GM12878 (cell line): ENCODE measurements at regions not wholly inside any gene's neighbourhood (a gene's known extent, or its start where the extent isn't known, plus 50 kb on each side); places are given as distances from the start of the nearest gene placed in this dataset.

Experiments used
- ATAC-seq: fragments of 200-7000 bp; cut with Tn5 transposase; 3 replicates; pipeline ENCODE4 v1.9.1; 2020; ENCODE audit warnings: mild to moderate bottlenecking, moderate library complexity
- BruUV-seq: library from RNA; stranded (reverse); fragments of 400-500 nt; replicated peaks from 2 replicates; lab custom pipeline; 2021; lab: Mats Ljungman, UMichigan
- CTCF ChIA-PET: fragments of 300-600 bp; sonication (Branson Sonifier 250); formaldehyde crosslinking; extraction: SDS; loops from one replicate; lab custom pipeline; 2021; ENCODE audit warnings: inconsistent platforms; lab: Yijun Ruan, JAX
- POLR2A ChIA-PET: fragments of 350-600 bp; formaldehyde crosslinking; extraction: SDS; loops from one replicate; lab custom pipeline; 2021; ENCODE audit warnings: inconsistent platforms; lab: Charles Lee
- RAD21 ChIA-PET: fragments of 300-600 bp; sonication (Branson Sonifier 250); formaldehyde crosslinking; loops from one replicate; lab custom pipeline; 2023; ENCODE audit warnings: antibody characterized with exemption; ENCODE audit not compliant: unreplicated experiment; lab: Charles Lee
- SMC1A ChIA-PET: fragments of 300-600 bp; sonication (Branson Sonifier 250); formaldehyde crosslinking; loops from one replicate; lab custom pipeline; 2023; ENCODE audit not compliant: unreplicated experiment, uncharacterized antibody; lab: Charles Lee
- DNase-seq: peaks from one replicate; pipeline ENCODE4 v3.0.0-alpha.2; 2011; ENCODE audit warnings: low read depth, low spot score
- FAIRE-seq: peaks from 3 replicates; lab custom pipeline; 2011; peaks lifted over from hg19 to GRCh38; lab: Jason Lieb, UNC
- H2AFZ ChIP-seq: 2 replicates; pipeline ENCODE4 v1.6.0; 2011; ENCODE audit warnings: low read depth, low read length, control low read depth; ENCODE audit not compliant: control insufficient read depth
- H3K27ac ChIP-seq: 2 replicates; pipeline ENCODE4 v1.5.1; 2011; ENCODE audit warnings: control low read depth; ENCODE audit not compliant: control insufficient read depth, insufficient read depth
- H3K27me3 ChIP-seq, 2 experiments: replicated peaks in 1 of 2; 2 replicates each; pipeline versions ENCODE4 v1.6.0 to v1.6.1; 2011; ENCODE audit warnings: low read length in 1 of 2; ENCODE audit not compliant: control insufficient read depth in 2 of 2, insufficient read depth in 2 of 2
- H3K36me3 ChIP-seq, 2 experiments: 2 replicates each; pipeline ENCODE4 v1.5.1; 2011; ENCODE audit warnings: low read length in 1 of 2; ENCODE audit not compliant: control insufficient read depth in 2 of 2, insufficient read depth in 2 of 2
- H3K4me1 ChIP-seq: 2 replicates; pipeline ENCODE4 v1.6.1; 2011; ENCODE audit warnings: mild to moderate bottlenecking, low read length, moderate library complexity, mixed read lengths; ENCODE audit not compliant: control insufficient read depth, insufficient read depth
- H3K4me2 ChIP-seq: 2 replicates; pipeline ENCODE4 v1.6.0; 2011; ENCODE audit warnings: control low read depth; ENCODE audit not compliant: control insufficient read depth, insufficient read depth
- H3K4me3 ChIP-seq: fragments of 200-600 bp; sonication (generic); 2 replicates; pipeline ENCODE4 v1.5.1; 2016
- H3K79me2 ChIP-seq: 2 replicates; pipeline ENCODE4 v1.6.0; 2011; ENCODE audit warnings: low read length; ENCODE audit not compliant: control insufficient read depth, insufficient read depth
- H3K9ac ChIP-seq: 2 replicates; pipeline ENCODE4 v1.8.0; 2011; ENCODE audit warnings: low read length, control low read depth, mixed read lengths; ENCODE audit not compliant: control insufficient read depth, insufficient read depth
- H3K9me3 ChIP-seq: replicated peaks from 3 replicates; pipeline ENCODE4 v1.5.1; 2011; ENCODE audit warnings: mild to moderate bottlenecking, low read length; ENCODE audit not compliant: control insufficient read depth, insufficient read depth
- H4K20me1 ChIP-seq: 2 replicates; pipeline ENCODE4 v1.6.0; 2011; ENCODE audit not compliant: control insufficient read depth, insufficient read depth
- BMI1 ChIP-seq: fragments of 450-650 bp; IDR thresholded peaks from 2 replicates; pipeline ENCODE4 v1.6.1; 2016; ENCODE audit warnings: mild to moderate bottlenecking, moderate library complexity, borderline replicate concordance
- EP300 ChIP-seq, 2 experiments: fragments of 150-350 bp in 1 of 2; IDR thresholded peaks; 2 replicates each; pipeline ENCODE4 v1.6.1; 2011 to 2012; ENCODE audit warnings: low read depth in 2 of 2, low read length in 2 of 2, borderline replicate concordance in 1 of 2, improper control_type of control experiment in 1 of 2, inconsistent platforms in 1 of 2; ENCODE audit not compliant: control insufficient read depth in 1 of 2
- JUNB ChIP-seq: IDR thresholded peaks from 2 replicates; pipeline ENCODE4 v1.6.1; 2016; ENCODE audit warnings: antibody characterized with exemption, mild to moderate bottlenecking
- NR2C2 ChIP-seq: IDR thresholded peaks from 2 replicates; pipeline ENCODE4 v1.6.1; 2011; ENCODE audit warnings: borderline replicate concordance, low read depth; ENCODE audit not compliant: control insufficient read depth, insufficient read length
- SIN3A ChIP-seq: IDR thresholded peaks from 2 replicates; pipeline ENCODE4 v1.6.1; 2012; ENCODE audit warnings: low read depth, low read length, improper control_type of control experiment
- SIX5 ChIP-seq: IDR thresholded peaks from 2 replicates; pipeline ENCODE4 v1.6.1; 2011; ENCODE audit warnings: mild to moderate bottlenecking, low read depth, low read length, moderate library complexity; ENCODE audit not compliant: severe bottlenecking
- TARDBP ChIP-seq: IDR thresholded peaks from 2 replicates; pipeline ENCODE4 v1.6.1; 2016; ENCODE audit warnings: borderline replicate concordance
- ZNF217 ChIP-seq: fragments of 450-650 bp; IDR thresholded peaks from 2 replicates; pipeline ENCODE4 v1.6.1; 2017; ENCODE audit warnings: antibody characterized with exemption, mild to moderate bottlenecking
- WGBS: methylation state at CpG from one replicate; pipeline ENCODE4 v1.1.6; 2016; ENCODE audit warnings: low lambda C conversion rate; ENCODE audit not compliant: insufficient replicate concordance, insufficient coverage; ENCODE audit errors: missing lambda C conversion rate; 5-methylcytosine and 5-hydroxymethylcytosine counted together
- in situ Hi-C: fragments of 300-500 bp; cut with MboI; formaldehyde crosslinking; loops from 9 replicates; pipeline ENCODE4 v1.14.3; 2018; ENCODE audit warnings: mixed read lengths
- intact Hi-C: fragments of 100-400 bp; cut with micrococcal nuclease; formaldehyde crosslinking; loops from one replicate; pipeline ENCODE4 v1.14.2; 2022; ENCODE audit not compliant: unreplicated experiment
- TF ChIP-seq, protein P1 (sequence below): IDR thresholded peaks from 2 replicates; pipeline ENCODE4 v1.6.1; 2011; ENCODE audit warnings: borderline replicate concordance, low read depth, mild to moderate bottlenecking, moderate library complexity, low read length; ENCODE audit not compliant: insufficient read depth, poor library complexity, severe bottlenecking
- TF ChIP-seq, protein P2 (sequence below): IDR thresholded peaks from 2 replicates; pipeline ENCODE4 v1.6.1; 2012; ENCODE audit warnings: improper control_type of control experiment, low read depth, low read length; ENCODE audit not compliant: insufficient replicate concordance

DNA sequence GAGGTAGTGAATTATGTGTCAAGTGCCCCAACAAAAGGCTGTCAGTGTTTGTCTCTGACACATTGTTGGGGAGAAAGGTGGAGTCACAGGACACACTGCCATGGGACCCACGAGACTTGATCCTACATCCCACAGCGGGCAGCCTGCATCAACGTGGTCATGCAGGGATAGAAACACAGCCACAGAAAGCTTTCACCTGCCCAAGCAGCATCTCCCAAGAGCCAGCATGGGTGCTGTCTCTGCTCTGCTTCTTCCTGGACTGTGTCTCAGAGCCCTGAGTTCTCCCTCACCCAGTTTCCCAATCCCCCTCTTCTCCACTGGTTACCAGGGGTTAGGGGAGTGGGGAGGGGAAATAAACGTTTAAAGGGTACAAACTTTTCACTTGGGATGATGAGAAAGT, 97.2 kb downstream of the VPREB1 start:
- Histone ChIP-seq H3K4me3 (no peak overlapping the region), H4K20me1 (no peaks in the 10 kb centered on the region), H3K9me3 (no peaks in the 10 kb centered on the region), H3K4me2 (no peak overlapping the region), H2AFZ (no peak overlapping the region), H3K79me2 (no peaks in the 10 kb centered on the region), H3K27ac (no peak overlapping the region), H3K27me3 (no peaks in the 10 kb centered on the region), H3K36me3 (no peaks in the 10 kb centered on the region), H3K4me1 (peaks cover 9% of the 10 kb centered on the region; the same call in 1 of the 2 replicates), H3K9ac (no peak overlapping the region)
- intact Hi-C loops: loop anchor here (10.0 kb wide), 1 partner anchor 137 kb away; no protein-coding TSS in a partner anchor
- in situ Hi-C loops: loop anchor here (5.0 kb wide), 1 partner anchor 601 kb away; no protein-coding TSS in a partner anchor
- ChIA-PET CTCF (interaction anchor here (0.6 to 0.7 kb wide), 2 partner anchors 65 to 306 kb away, joined by 3 read pairs; no protein-coding TSS in a partner anchor), POLR2A (no interaction called here), SMC1A (no interaction called here), RAD21 (no interaction called here)
- no peak for DNase-seq
- no peak for TF ChIP-seq TARDBP
- no peak for TF ChIP-seq NR2C2
- TF ChIP-seq, protein P1, sequence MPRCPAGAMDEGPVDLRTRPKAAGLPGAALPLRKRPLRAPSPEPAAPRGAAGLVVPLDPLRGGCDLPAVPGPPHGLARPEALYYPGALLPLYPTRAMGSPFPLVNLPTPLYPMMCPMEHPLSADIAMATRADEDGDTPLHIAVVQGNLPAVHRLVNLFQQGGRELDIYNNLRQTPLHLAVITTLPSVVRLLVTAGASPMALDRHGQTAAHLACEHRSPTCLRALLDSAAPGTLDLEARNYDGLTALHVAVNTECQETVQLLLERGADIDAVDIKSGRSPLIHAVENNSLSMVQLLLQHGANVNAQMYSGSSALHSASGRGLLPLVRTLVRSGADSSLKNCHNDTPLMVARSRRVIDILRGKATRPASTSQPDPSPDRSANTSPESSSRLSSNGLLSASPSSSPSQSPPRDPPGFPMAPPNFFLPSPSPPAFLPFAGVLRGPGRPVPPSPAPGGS: no peak
- no peak for TF ChIP-seq EP300 (IDR thresholded peaks at IDR 0.05; ENCODE audit: borderline replicate concordance in 1 of 2, control insufficient read depth in 1 of 2, low read depth in 2 of 2, low read length in 2 of 2)
- TF ChIP-seq BMI1: no peak
- no peak for TF ChIP-seq SIN3A
- no peak for TF ChIP-seq ZNF217
- no peak for TF ChIP-seq JUNB
- TF ChIP-seq SIX5: no peak
- TF ChIP-seq, protein P2, sequence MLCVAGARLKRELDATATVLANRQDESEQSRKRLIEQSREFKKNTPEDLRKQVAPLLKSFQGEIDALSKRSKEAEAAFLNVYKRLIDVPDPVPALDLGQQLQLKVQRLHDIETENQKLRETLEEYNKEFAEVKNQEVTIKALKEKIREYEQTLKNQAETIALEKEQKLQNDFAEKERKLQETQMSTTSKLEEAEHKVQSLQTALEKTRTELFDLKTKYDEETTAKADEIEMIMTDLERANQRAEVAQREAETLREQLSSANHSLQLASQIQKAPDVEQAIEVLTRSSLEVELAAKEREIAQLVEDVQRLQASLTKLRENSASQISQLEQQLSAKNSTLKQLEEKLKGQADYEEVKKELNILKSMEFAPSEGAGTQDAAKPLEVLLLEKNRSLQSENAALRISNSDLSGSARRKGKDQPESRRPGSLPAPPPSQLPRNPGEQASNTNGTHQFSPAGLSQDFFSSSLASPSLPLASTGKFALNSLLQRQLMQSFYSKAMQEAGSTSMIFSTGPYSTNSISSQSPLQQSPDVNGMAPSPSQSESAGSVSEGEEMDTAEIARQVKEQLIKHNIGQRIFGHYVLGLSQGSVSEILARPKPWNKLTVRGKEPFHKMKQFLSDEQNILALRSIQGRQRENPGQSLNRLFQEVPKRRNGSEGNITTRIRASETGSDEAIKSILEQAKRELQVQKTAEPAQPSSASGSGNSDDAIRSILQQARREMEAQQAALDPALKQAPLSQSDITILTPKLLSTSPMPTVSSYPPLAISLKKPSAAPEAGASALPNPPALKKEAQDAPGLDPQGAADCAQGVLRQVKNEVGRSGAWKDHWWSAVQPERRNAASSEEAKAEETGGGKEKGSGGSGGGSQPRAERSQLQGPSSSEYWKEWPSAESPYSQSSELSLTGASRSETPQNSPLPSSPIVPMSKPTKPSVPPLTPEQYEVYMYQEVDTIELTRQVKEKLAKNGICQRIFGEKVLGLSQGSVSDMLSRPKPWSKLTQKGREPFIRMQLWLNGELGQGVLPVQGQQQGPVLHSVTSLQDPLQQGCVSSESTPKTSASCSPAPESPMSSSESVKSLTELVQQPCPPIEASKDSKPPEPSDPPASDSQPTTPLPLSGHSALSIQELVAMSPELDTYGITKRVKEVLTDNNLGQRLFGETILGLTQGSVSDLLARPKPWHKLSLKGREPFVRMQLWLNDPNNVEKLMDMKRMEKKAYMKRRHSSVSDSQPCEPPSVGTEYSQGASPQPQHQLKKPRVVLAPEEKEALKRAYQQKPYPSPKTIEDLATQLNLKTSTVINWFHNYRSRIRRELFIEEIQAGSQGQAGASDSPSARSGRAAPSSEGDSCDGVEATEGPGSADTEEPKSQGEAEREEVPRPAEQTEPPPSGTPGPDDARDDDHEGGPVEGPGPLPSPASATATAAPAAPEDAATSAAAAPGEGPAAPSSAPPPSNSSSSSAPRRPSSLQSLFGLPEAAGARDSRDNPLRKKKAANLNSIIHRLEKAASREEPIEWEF: no peak
- FAIRE-seq: no peak
- no TSS peak for BruUV-seq
- no peak for ATAC-seq
- 36% methylated on average over 4 of the region's 4 CpGs for WGBS
